Heart left ventricle (tissue), 13 donors: ENCODE measurements at regions not wholly inside any gene's neighbourhood (a gene's known extent, or its start where the extent isn't known, plus 50 kb on each side); places are given as distances from the start of the nearest gene placed in this dataset.

ENCODE experiments used
- CTCF ChIP-seq, 12 donors: fragments of 200-600 bp; sonication (generic) in 4 of 12; IDR thresholded peaks; one replicate each; pipeline versions ENCODE4 v1.5.0 to v1.8.0; 2018 to 2022; ENCODE audit warnings: antibody characterized with exemption in 12 of 12, mild to moderate bottlenecking in 5 of 12
- POLR2A ChIP-seq, 2 donors: fragments of 450-650 bp; IDR thresholded peaks; one replicate each; pipeline ENCODE4 v1.6.1; 2017; ENCODE audit warnings: antibody characterized with exemption in 2 of 2, mild to moderate bottlenecking in 2 of 2, moderate library complexity in 2 of 2
- donor health status: ischemic (EF 13 %, LVEDD 7.1; RV severe dilation, severe dysfunction).
- donor health status: DM: no; HTN: yes; CAD: no.
- donor health status: DM: no; HTN: no; CAD: no.
- donor health status: ischemic (EF 25% LVEDD 6.9; RV normal size, moderate dysfunction).
- donor health status: ischemic (EF 25% LVEDD 5.7; RV mildly dilated, moderate dysfunction).
- donor health status: ischemic (EF 35%, LVEDD 5.7; RV mildly dilated, moderate dysfunction).
- donor health status: nonischemic (EF 11% LVEDD 7.7; RV severe dilation, severe dysfunction).
- donor health status: DM: yes; HTN: yes; CAD: no.
- donor health status: PGD.
- donor health status: ischemic (EF 29% LVEDD 5.4; RV normal size, mild dysfunction).
- donor health status: nonischemic (EF 23%, LVEDD 6.1; RV moderate dilation, normal function).

- TF ChIP-seq CTCF (IDR thresholded peaks at IDR 0.05), result no peak
- TF ChIP-seq POLR2A (IDR thresholded peaks at IDR 0.05), result no peak
Measured at GRCh38 chr2:6052649-6053048, 360.5 kb downstream of the SOX11 start.
